ENCODE measurements at regions not wholly inside any gene's neighbourhood (a gene's known extent, or its start where the extent isn't known, plus 50 kb on each side); places are given as distances from the start of the nearest gene placed in this dataset.

DNA sequence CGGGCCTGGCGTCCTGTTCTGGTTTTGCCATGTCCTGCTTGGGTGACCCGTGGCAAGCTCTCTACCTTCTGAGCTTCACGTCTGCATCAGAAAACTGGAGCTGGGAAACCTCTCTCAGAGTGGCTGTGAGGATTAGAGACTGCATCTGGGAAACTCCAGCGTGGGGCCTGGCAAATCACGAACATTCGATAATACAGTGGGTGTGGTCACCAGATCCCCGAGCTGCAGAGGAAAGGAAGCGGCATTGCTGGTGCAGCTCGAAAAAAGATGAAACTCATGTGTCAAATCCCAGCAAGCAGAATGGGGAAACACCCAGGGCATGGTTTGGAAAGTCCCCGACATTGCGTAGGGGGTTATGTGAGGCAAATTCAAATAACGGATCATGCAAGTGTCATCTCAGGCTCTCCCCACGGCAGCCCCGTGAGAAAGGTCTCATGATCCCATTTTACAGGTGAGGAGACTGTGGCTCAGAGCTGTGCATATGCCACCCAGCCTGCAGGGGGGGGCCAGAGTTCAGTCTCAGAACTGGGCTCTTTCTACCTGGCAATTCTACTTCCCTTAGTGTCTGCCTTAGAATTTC, 98.1 kb upstream of the VRK1 start:
- TF ChIP-seq EZH2 (IDR thresholded peaks at IDR 0.05; ENCODE audit: low read length, missing control alignments) = no peak
- TF ChIP-seq, protein P1, sequence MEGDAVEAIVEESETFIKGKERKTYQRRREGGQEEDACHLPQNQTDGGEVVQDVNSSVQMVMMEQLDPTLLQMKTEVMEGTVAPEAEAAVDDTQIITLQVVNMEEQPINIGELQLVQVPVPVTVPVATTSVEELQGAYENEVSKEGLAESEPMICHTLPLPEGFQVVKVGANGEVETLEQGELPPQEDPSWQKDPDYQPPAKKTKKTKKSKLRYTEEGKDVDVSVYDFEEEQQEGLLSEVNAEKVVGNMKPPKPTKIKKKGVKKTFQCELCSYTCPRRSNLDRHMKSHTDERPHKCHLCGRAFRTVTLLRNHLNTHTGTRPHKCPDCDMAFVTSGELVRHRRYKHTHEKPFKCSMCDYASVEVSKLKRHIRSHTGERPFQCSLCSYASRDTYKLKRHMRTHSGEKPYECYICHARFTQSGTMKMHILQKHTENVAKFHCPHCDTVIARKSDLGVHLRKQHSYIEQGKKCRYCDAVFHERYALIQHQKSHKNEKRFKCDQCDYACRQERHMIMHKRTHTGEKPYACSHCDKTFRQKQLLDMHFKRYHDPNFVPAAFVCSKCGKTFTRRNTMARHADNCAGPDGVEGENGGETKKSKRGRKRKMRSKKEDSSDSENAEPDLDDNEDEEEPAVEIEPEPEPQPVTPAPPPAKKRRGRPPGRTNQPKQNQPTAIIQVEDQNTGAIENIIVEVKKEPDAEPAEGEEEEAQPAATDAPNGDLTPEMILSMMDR (conservative IDR thresholded peaks at IDR 0.05 in 1 of 2, IDR thresholded peaks at IDR 0.05 in 1 of 2; ENCODE audit: low read depth in 1 of 2, low read length in 2 of 2) = no peak

Data from fibroblast of lung (primary cell).